ENCODE measurements at regions not wholly inside any gene's neighbourhood (a gene's known extent, or its start where the extent isn't known, plus 50 kb on each side); places are given as distances from the start of the nearest gene placed in this dataset.

DNA sequence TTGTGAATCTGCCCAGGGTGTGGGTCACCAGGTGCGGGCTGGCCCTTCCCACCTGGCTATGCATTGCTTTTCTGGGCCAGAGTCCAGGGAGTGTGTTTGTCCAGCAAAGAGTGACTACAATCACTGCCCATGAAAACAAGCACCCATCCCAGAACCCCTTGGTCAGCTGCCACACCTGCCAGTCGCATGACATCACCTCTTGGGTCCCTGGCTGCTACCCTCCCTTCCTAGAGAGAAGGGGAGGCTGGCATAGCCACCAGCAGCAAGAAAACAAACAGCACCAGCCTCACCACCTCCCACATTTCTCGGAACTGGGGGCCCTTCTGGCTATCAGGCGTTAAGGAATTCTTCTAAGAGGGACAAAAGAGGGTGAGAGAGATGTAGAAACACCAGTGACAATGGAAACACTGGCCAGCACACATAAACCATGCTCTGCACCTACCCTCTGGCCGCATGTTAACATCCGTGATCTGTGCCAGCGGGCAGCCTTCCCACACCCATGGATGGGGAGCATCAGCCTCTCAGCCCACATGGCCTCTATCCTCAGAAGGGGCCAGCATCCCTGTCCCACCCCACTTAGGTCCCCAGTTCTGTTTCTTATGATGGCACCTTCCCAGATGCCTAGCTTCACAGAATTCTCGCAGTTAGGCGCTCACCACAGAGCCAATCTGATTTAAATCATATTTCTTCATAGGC is 109.7 kb upstream of the GLI2 start:
- WGBS (ENCODE audit: insufficient coverage) = 86% methylated on average over 7 of the region's 9 CpGs
- H3K4me1 Mint-ChIP-seq = no peaks in the 10 kb centered on the region
- no peak for TF ChIP-seq EZH2 (IDR thresholded peaks at IDR 0.05; ENCODE audit: borderline replicate concordance, insufficient read depth, low read depth, low read length, poor library complexity, severe bottlenecking)
- TF ChIP-seq CTCF (IDR thresholded peaks at IDR 0.05) = no peak
- CTCF ChIA-PET = no interaction called here
- no peaks in the 10 kb centered on the region for H3K9me3 Mint-ChIP-seq (ENCODE audit: insufficient read depth)
- Histone ChIP-seq H4K20me1 (ENCODE audit: control insufficient read depth, insufficient read depth, low read length, poor library complexity, severe bottlenecking) (no peaks in the 10 kb centered on the region), H3K27me3 (replicated peaks in 1 of 4; ENCODE audit: control extremely low read depth in 1 of 4, control insufficient read depth in 3 of 4, insufficient read depth in 4 of 4, low read length in 3 of 4) (no peaks in the 10 kb centered on the region), H3K4me2 (replicated peaks; ENCODE audit: low read depth, low read length, poor library complexity, severe bottlenecking) (no peak overlapping the region), H3K4me3 (ENCODE audit: control extremely low read depth in 1 of 5, extremely low read depth in 1 of 5, insufficient read depth in 1 of 5, low read depth in 2 of 5, low read length in 4 of 5) (no peak overlapping the region), H3K4me1 (ENCODE audit: control insufficient read depth in 2 of 2, insufficient read depth in 2 of 2, low read length in 2 of 2) (no peaks in the 10 kb centered on the region), H3K27ac (ENCODE audit: low read length in 2 of 2) (no peak overlapping the region), H2AFZ (ENCODE audit: insufficient read depth, low read depth, low read length, poor library complexity, severe bottlenecking) (no peak overlapping the region), H3K36me3 (replicated peaks in 1 of 2; ENCODE audit: control extremely low read depth in 1 of 2, control insufficient read depth in 1 of 2, extremely low read depth in 1 of 2, insufficient read depth in 2 of 2, low read length in 1 of 2) (no peaks in the 10 kb centered on the region), H3K79me2 (ENCODE audit: control insufficient read depth, insufficient read depth, low read length) (no peaks in the 10 kb centered on the region), H3K9me3 (ENCODE audit: control extremely low read depth in 1 of 3, control insufficient read depth in 2 of 3, insufficient read depth in 1 of 3, low read length in 2 of 3) (peaks cover 0 to 8% (median 0%) of the 10 kb centered on the region in 3 donors), H3K9ac (ENCODE audit: low read length) (no peak overlapping the region)
- intact Hi-C loops (cut with micrococcal nuclease) = no loop called here
- H3K27me3 Mint-ChIP-seq = no peaks in the 10 kb centered on the region
- POLR2A ChIA-PET = no interaction called here
- no peak for DNase-seq
- ATAC-seq (ENCODE audit: low read depth) = no peak
- no peak overlapping the region for H3K27ac Mint-ChIP-seq
- no peak overlapping the region for H3K4me3 Mint-ChIP-seq

DNA sequence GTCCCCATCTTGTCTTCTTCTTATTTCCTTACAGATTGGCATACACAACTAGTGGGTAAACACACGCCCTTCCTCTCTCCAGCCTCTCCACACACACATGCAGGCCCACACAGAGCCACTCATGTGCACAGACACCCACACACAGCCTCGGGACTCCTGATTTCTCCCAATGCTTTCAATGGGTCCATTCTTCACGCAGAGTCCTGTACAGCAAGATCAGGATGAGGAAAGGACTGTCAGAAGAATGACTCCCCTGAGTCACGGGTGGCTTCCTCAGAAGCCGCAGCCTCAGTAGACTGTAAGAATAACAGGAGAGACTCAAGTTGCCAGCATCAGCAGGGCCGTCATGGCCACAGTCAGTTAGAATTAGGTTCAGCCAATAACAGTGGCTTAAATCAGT is 109.1 kb upstream of the GLI2 start:
- DNase-seq (no peak), ATAC-seq (ENCODE audit: low read depth) (no peak)
- H3K79me2 ChIP-seq (ENCODE audit: control insufficient read depth, insufficient read depth, low read length) = no peaks in the 10 kb centered on the region
- H2AFZ ChIP-seq (ENCODE audit: insufficient read depth, low read depth, low read length, poor library complexity, severe bottlenecking) = no peak overlapping the region
- H3K27ac ChIP-seq (ENCODE audit: low read length in 2 of 2) = no peak overlapping the region
- no peaks in the 10 kb centered on the region for H3K27me3 ChIP-seq (replicated peaks in 1 of 4; ENCODE audit: control extremely low read depth in 1 of 4, control insufficient read depth in 3 of 4, insufficient read depth in 4 of 4, low read length in 3 of 4)
- POLR2A ChIA-PET = no interaction called here
- H3K36me3 ChIP-seq (replicated peaks in 1 of 2; ENCODE audit: control extremely low read depth in 1 of 2, control insufficient read depth in 1 of 2, extremely low read depth in 1 of 2, insufficient read depth in 2 of 2, low read length in 1 of 2) = no peaks in the 10 kb centered on the region
- H3K4me3 ChIP-seq (ENCODE audit: control extremely low read depth in 1 of 5, extremely low read depth in 1 of 5, insufficient read depth in 1 of 5, low read depth in 2 of 5, low read length in 4 of 5) = no peak overlapping the region
- CTCF ChIA-PET = no interaction called here
- H3K9me3 Mint-ChIP-seq (ENCODE audit: insufficient read depth) = no peaks in the 10 kb centered on the region
- no peaks in the 10 kb centered on the region for H3K4me1 ChIP-seq (ENCODE audit: control insufficient read depth in 2 of 2, insufficient read depth in 2 of 2, low read length in 2 of 2)
- H3K4me1 Mint-ChIP-seq = no peaks in the 10 kb centered on the region
- WGBS (ENCODE audit: insufficient coverage) = 93% methylated on average over 6 of the region's 6 CpGs
- intact Hi-C loops (cut with micrococcal nuclease) = no loop called here
- no peak overlapping the region for H3K4me2 ChIP-seq (replicated peaks; ENCODE audit: low read depth, low read length, poor library complexity, severe bottlenecking)
- H4K20me1 ChIP-seq (ENCODE audit: control insufficient read depth, insufficient read depth, low read length, poor library complexity, severe bottlenecking) = no peaks in the 10 kb centered on the region
- no peak overlapping the region for H3K9ac ChIP-seq (ENCODE audit: low read length)
- H3K4me3 Mint-ChIP-seq = no peak overlapping the region
- H3K27me3 Mint-ChIP-seq = no peaks in the 10 kb centered on the region
- H3K27ac Mint-ChIP-seq = no peak overlapping the region
- no peak for TF ChIP-seq EZH2 (IDR thresholded peaks at IDR 0.05; ENCODE audit: borderline replicate concordance, insufficient read depth, low read depth, low read length, poor library complexity, severe bottlenecking)
- peaks cover 0 to 8% (median 0%) of the 10 kb centered on the region in 3 donors for H3K9me3 ChIP-seq (ENCODE audit: control extremely low read depth in 1 of 3, control insufficient read depth in 2 of 3, insufficient read depth in 1 of 3, low read length in 2 of 3)

Data from B cell (primary cell).